Glutamatergic neuron (in vitro differentiated cells): ENCODE measurements at regions not wholly inside any gene's neighbourhood (a gene's known extent, or its start where the extent isn't known, plus 50 kb on each side); places are given as distances from the start of the nearest gene placed in this dataset.

Experiments used
- DNase-seq: peaks from one replicate; pipeline ENCODE4 v3.0.0; 2022
- H3K27ac Mint-ChIP-seq: one replicate; pipeline ENCODE4 v1.8.0; 2020; ENCODE audit warnings: mild to moderate bottlenecking, mixed read lengths, inconsistent platforms; ENCODE audit not compliant: unreplicated experiment
- H3K27me3 Mint-ChIP-seq: one replicate; pipeline ENCODE4 v1.8.0; 2020; ENCODE audit warnings: mild to moderate bottlenecking, moderate library complexity, mixed read lengths, inconsistent platforms; ENCODE audit not compliant: unreplicated experiment
- H3K36me3 Mint-ChIP-seq: one replicate; pipeline ENCODE4 v1.8.0; 2020; ENCODE audit warnings: mild to moderate bottlenecking, mixed read lengths, inconsistent platforms; ENCODE audit not compliant: unreplicated experiment
- H3K4me1 Mint-ChIP-seq: one replicate; pipeline ENCODE4 v1.8.0; 2020; ENCODE audit warnings: mild to moderate bottlenecking, low read depth, mixed read lengths, inconsistent platforms; ENCODE audit not compliant: unreplicated experiment
- H3K4me3 Mint-ChIP-seq: one replicate; pipeline ENCODE4 v1.8.0; 2020; ENCODE audit warnings: mild to moderate bottlenecking, mixed read lengths, inconsistent platforms; ENCODE audit not compliant: unreplicated experiment
- H3K9me3 Mint-ChIP-seq: one replicate; pipeline ENCODE4 v1.8.0; 2020; ENCODE audit warnings: mild to moderate bottlenecking, moderate library complexity, mixed read lengths, inconsistent platforms; ENCODE audit not compliant: unreplicated experiment
- CTCF ChIP-seq: fragments of 200-600 bp; sonication (generic); IDR thresholded peaks from one replicate; pipeline ENCODE4 v1.5.0; 2021; ENCODE audit not compliant: partially characterized antibody, unreplicated experiment

- no peak overlapping the region for H3K27ac Mint-ChIP-seq
- no peak overlapping the region for H3K4me3 Mint-ChIP-seq
- H3K4me1 Mint-ChIP-seq = peaks cover 6% of the 10 kb centered on the region
- H3K27me3 Mint-ChIP-seq = peaks cover 9% of the 10 kb centered on the region
- no peak for TF ChIP-seq CTCF
- H3K36me3 Mint-ChIP-seq = no peaks in the 10 kb centered on the region
- H3K9me3 Mint-ChIP-seq = no peaks in the 10 kb centered on the region
- no peak for DNase-seq
Observed at GRCh38 chr4:3860913-3861636, 94.9 kb downstream of the ADRA2C start.

DNA sequence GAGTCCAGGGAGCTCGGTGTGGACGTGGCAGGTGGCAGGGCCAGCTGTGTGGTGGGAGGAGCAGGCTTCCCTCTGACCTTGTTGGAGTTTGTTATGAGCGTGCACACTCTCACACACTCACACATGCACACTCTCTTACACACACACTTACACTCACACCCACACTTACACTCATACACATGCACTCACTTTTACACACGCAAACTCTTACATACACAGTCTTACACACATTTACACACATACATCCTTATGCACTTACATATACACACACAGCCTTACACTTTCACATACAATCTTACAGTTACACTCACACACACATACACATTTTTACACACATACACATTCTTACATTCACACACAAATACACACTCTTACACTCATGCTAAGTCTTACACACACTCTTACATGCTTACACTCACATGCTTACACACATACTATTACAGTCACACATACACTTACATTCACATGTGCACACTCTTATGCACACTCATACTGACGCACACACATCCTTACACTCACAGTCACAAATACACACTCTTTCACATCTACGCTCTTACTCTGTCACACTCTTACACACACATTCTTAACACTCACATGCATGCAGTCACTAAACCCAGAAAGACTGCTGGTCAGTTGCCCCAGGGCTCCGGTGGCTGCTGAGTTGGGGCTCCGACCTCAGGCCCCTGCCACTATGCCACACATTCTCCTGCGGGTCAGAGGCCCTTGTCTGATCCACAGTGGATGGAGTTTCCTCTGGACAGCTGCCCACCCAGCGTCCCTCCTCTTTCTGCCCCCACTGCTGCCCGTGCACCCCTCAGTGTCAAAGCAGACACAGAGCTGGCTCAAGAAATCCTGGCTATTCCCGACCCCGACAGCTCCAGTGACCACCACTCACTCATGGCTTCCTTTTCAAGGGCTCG, 95.8 kb downstream of the ADRA2C start:
- no peak for DNase-seq
- Mint-ChIP-seq H3K36me3 (no peaks in the 10 kb centered on the region), H3K4me3 (no peak overlapping the region), H3K4me1 (peaks cover 6% of the 10 kb centered on the region), H3K27me3 (peaks cover 8% of the 10 kb centered on the region), H3K9me3 (no peaks in the 10 kb centered on the region), H3K27ac (no peak overlapping the region)
- TF ChIP-seq CTCF = no peak

- no peak for TF ChIP-seq CTCF
- peaks cover 2% of the 10 kb centered on the region for H3K27me3 Mint-ChIP-seq
- H3K4me1 Mint-ChIP-seq = peaks cover 1% of the 10 kb centered on the region
- no peaks in the 10 kb centered on the region for H3K9me3 Mint-ChIP-seq
- no peaks in the 10 kb centered on the region for H3K36me3 Mint-ChIP-seq
- DNase-seq = peak; percentile 34
- no peak overlapping the region for H3K27ac Mint-ChIP-seq
- H3K4me3 Mint-ChIP-seq = no peak overlapping the region
Observed at GRCh38 chr4:3862640-3863420, 96.6 kb downstream of the ADRA2C start.

DNA sequence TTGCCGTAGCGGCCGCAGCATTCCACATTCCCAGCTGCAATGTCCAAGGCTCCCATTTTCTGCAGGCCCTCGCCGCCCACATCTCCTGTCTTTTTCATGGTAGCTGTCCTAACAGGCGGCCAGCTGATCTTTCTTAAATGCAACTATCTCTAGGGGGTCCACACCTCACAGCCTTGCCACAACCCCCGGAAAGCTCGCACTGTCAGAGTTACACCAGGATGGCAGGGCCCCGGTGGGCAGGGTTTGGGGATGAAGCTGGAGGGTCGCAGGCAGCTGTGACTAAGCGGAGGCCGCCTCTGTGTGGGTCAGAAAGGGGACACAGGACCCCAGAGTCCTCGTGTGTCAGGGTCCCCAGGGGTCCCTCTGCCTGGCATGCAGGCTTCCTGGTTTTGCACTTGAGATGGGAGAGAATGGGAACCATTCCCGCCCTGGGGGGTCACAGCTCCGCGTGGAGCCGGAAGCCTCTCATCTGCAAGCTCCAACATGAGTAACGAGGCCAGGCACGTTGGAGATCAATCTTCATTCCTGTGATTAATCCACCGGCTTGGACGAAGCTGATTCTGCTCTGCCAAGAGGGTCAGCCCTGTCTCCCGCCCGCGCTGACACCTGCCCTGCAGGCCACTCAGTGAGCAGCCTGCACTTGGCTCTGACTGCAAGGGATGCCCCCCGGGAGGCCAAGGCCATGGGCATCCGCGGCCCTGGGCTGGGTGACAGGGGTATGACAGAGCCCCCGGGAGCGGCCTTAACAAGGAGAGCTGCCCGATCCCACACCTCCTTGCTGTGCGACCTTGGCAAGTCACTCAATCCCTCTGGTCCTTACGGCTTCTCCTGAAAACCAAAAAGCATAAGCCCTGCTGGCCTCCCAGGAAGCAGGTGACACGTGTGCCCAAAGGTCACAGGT, 97.9 kb downstream of the ADRA2C start:
- TF ChIP-seq CTCF = no peak
- peak; percentile 11 for DNase-seq
- peaks cover 1% of the 10 kb centered on the region for H3K4me1 Mint-ChIP-seq
- no peak overlapping the region for H3K27ac Mint-ChIP-seq
- no peak overlapping the region for H3K4me3 Mint-ChIP-seq
- H3K9me3 Mint-ChIP-seq = no peaks in the 10 kb centered on the region
- H3K27me3 Mint-ChIP-seq = peaks cover 5% of the 10 kb centered on the region
- H3K36me3 Mint-ChIP-seq = no peaks in the 10 kb centered on the region
